H1 (cell line): ENCODE measurements at regions not wholly inside any gene's neighbourhood (a gene's known extent, or its start where the extent isn't known, plus 50 kb on each side); places are given as distances from the start of the nearest gene placed in this dataset.

Source experiments
- CTCF ChIA-PET: fragments of 300-600 bp; sonication (Branson Sonifier 250); formaldehyde crosslinking; loops from one replicate; lab custom pipeline; 2021; ENCODE audit not compliant: partially characterized antibody; lab: Charles Lee
- POLR2A ChIA-PET: fragments of 300-600 bp; sonication (Branson Sonifier 250); formaldehyde crosslinking; loops from one replicate; lab custom pipeline; 2021; ENCODE audit warnings: inconsistent platforms; ENCODE audit not compliant: partially characterized antibody; lab: Charles Lee
- DNase-seq, 2 experiments: peaks; one replicate each; pipeline versions ENCODE4 v3.0.0 to v3.0.0-alpha.2; 2010 to 2022; ENCODE audit warnings: low spot score in 2 of 2, low read depth in 1 of 2, mixed read lengths in 1 of 2
- FAIRE-seq: peaks from 2 replicates; lab custom pipeline; 2011; peaks lifted over from hg19 to GRCh38; lab: Jason Lieb, UNC
- H2AFZ ChIP-seq: 2 replicates; pipeline ENCODE4 v1.8.1; 2012; ENCODE audit warnings: low read length, inconsistent platforms
- H2AK5ac ChIP-seq: 2 replicates; pipeline ENCODE4 v1.6.1; 2013; ENCODE audit warnings: low read depth, low read length
- H2BK120ac ChIP-seq: replicated peaks from 2 replicates; pipeline ENCODE3; 2013; ENCODE audit warnings: low read depth, low read length, inconsistent platforms
- H2BK12ac ChIP-seq: 2 replicates; pipeline ENCODE4 v1.6.1; 2013; ENCODE audit warnings: low read depth, low read length
- H2BK15ac ChIP-seq: 2 replicates; pipeline ENCODE4 v1.6.1; 2013; ENCODE audit warnings: low read length
- H2BK20ac ChIP-seq: 2 replicates; pipeline ENCODE4 v1.6.1; 2013; ENCODE audit warnings: low read length
- H2BK5ac ChIP-seq: 2 replicates; pipeline ENCODE4 v1.6.1; 2013; ENCODE audit warnings: low read depth, low read length
- H3K14ac ChIP-seq: 2 replicates; pipeline ENCODE4 v1.6.1; 2013; ENCODE audit warnings: inconsistent platforms; ENCODE audit not compliant: insufficient read length
- H3K18ac ChIP-seq: 2 replicates; pipeline ENCODE4 v1.6.1; 2013; ENCODE audit warnings: low read length; ENCODE audit errors: extremely low read depth
- H3K23ac ChIP-seq: 2 replicates; pipeline ENCODE4 v1.6.1; 2013; ENCODE audit warnings: inconsistent platforms; ENCODE audit not compliant: insufficient read length
- H3K23me2 ChIP-seq: 2 replicates; pipeline ENCODE4 v1.6.1; 2013; ENCODE audit warnings: low read depth, low read length
- H3K27ac ChIP-seq: 2 replicates; pipeline ENCODE4 v1.6.1; 2011; ENCODE audit warnings: low read depth, low read length, inconsistent platforms
- H3K27me3 ChIP-seq, 4 experiments: replicated peaks in 1 of 4; 1 replicate in 1 of 4; 2 replicates in 3 of 4; pipeline versions ENCODE4 v1.6.1 to v1.8.1; 2011 to 2013; ENCODE audit warnings: low read length in 3 of 4, mild to moderate bottlenecking in 3 of 4, inconsistent platforms in 2 of 4, mixed read lengths in 2 of 4, moderate library complexity in 1 of 4; ENCODE audit not compliant: control insufficient read depth in 3 of 4, insufficient read depth in 3 of 4; ENCODE audit errors: extremely low read depth in 1 of 4
- H3K36me3 ChIP-seq, 4 experiments: 2 replicates each; pipeline versions ENCODE4 v1.6.1 to v1.8.1; 2011 to 2013; ENCODE audit warnings: mild to moderate bottlenecking in 4 of 4, low read length in 3 of 4, moderate library complexity in 2 of 4, control low read depth in 1 of 4, inconsistent platforms in 1 of 4; ENCODE audit not compliant: insufficient read depth in 4 of 4, control insufficient read depth in 2 of 4
- H3K4ac ChIP-seq: replicated peaks from 2 replicates; pipeline ENCODE3; 2013; ENCODE audit warnings: low read length, low read depth, mixed read lengths, inconsistent platforms; ENCODE audit not compliant: insufficient read length
- H3K4me1 ChIP-seq, 4 experiments: replicated peaks in 1 of 4; 1 replicate in 1 of 4; 2 replicates in 3 of 4; pipeline versions ENCODE4 v1.6.1 to v1.8.1; 2011 to 2013; ENCODE audit warnings: low read length in 3 of 4, inconsistent platforms in 2 of 4, mixed read lengths in 1 of 4; ENCODE audit not compliant: insufficient read depth in 4 of 4, control insufficient read depth in 3 of 4
- H3K4me2 ChIP-seq, 2 experiments: 2 replicates each; pipeline versions ENCODE4 v1.6.1 to v1.8.1; 2011 to 2013; ENCODE audit warnings: low read depth in 2 of 2, low read length in 2 of 2, control low read depth in 1 of 2, inconsistent platforms in 1 of 2, mild to moderate bottlenecking in 1 of 2; ENCODE audit not compliant: insufficient read depth in 1 of 2
- H3K4me3 ChIP-seq, 4 experiments: fragments of 200-600, 300-600 bp in 1 of 4; sonication (generic), shearing (Covaris generic), sonication (Bioruptor Twin) in 1 of 4; 2 replicates each; pipeline versions ENCODE4 v1.5.1 to v1.8.1; 2011 to 2016; ENCODE audit warnings: low read length in 4 of 4, low read depth in 3 of 4, control low read depth in 2 of 4, inconsistent platforms in 2 of 4, mild to moderate bottlenecking in 2 of 4, mixed read lengths in 1 of 4, moderate library complexity in 1 of 4; ENCODE audit not compliant: insufficient read depth in 2 of 4; ENCODE audit errors: extremely low read depth in 1 of 4
- H3K56ac ChIP-seq: replicated peaks from 2 replicates; pipeline ENCODE3; 2013; ENCODE audit warnings: low read depth, mild to moderate bottlenecking, mixed read lengths, low read length, inconsistent platforms; ENCODE audit not compliant: insufficient read length
- H3K79me1 ChIP-seq: 2 replicates; pipeline ENCODE4 v1.6.1; 2013; ENCODE audit warnings: low read depth, low read length, control low read depth
- H3K79me2 ChIP-seq, 2 experiments: 2 replicates each; pipeline versions ENCODE4 v1.6.1 to v1.8.1; 2012 to 2013; ENCODE audit warnings: low read length in 2 of 2, mild to moderate bottlenecking in 2 of 2, inconsistent platforms in 1 of 2; ENCODE audit not compliant: insufficient read depth in 2 of 2, control insufficient read depth in 1 of 2
- H3K9ac ChIP-seq, 4 experiments: replicated peaks in 1 of 4; 1 replicate in 1 of 4; 2 replicates in 3 of 4; pipeline versions ENCODE4 v1.6.1 to v1.8.1; 2011 to 2013; ENCODE audit warnings: low read depth in 3 of 4, low read length in 3 of 4, control low read depth in 2 of 4, mild to moderate bottlenecking in 2 of 4, moderate library complexity in 2 of 4, inconsistent platforms in 1 of 4; ENCODE audit errors: extremely low read depth in 1 of 4
- H3K9me3 ChIP-seq, 2 experiments: 2 replicates each; pipeline versions ENCODE4 v1.6.1 to v1.8.1; 2012 to 2013; ENCODE audit warnings: mild to moderate bottlenecking in 2 of 2, moderate library complexity in 2 of 2, control low read depth in 1 of 2, inconsistent platforms in 1 of 2, low read depth in 1 of 2, low read length in 1 of 2, mixed read lengths in 1 of 2; ENCODE audit not compliant: insufficient read depth in 2 of 2
- H4K20me1 ChIP-seq, 2 experiments: replicated peaks in 1 of 2; 2 replicates each; pipeline versions ENCODE3 to v1.8.1; 2011 to 2013; ENCODE audit warnings: inconsistent platforms in 2 of 2, low read length in 2 of 2, mild to moderate bottlenecking in 1 of 2; ENCODE audit not compliant: insufficient read depth in 2 of 2, control insufficient read depth in 1 of 2
- H4K5ac ChIP-seq: 2 replicates; pipeline ENCODE4 v1.6.1; 2013; ENCODE audit warnings: low read length, low read depth, mixed read lengths, inconsistent platforms; ENCODE audit not compliant: insufficient read length
- H4K8ac ChIP-seq: 2 replicates; pipeline ENCODE4 v1.8.0; 2013; ENCODE audit warnings: mild to moderate bottlenecking, moderate library complexity, low read length, inconsistent platforms; ENCODE audit not compliant: insufficient read depth; ENCODE audit errors: extremely low read depth
- H4K91ac ChIP-seq: replicated peaks from 2 replicates; pipeline ENCODE3; 2013; ENCODE audit warnings: low read length, mixed read lengths, inconsistent platforms; ENCODE audit not compliant: insufficient read length
- JUN ChIP-seq: IDR thresholded peaks from 2 replicates; pipeline ENCODE4 v1.6.1; 2011; ENCODE audit warnings: low read depth, mild to moderate bottlenecking, improper control_type of control experiment, low read length
- WGBS, 2 experiments: shearing (Covaris generic) in 1 of 2; methylation state at CpG; one replicate each; pipeline versions ENCODE4 v1.1.6 to v1.1.7; 2013 to 2015; ENCODE audit warnings: low lambda C conversion rate in 2 of 2, mixed read lengths in 2 of 2, inconsistent platforms in 1 of 2, low coverage in 1 of 2, missing lambda C conversion rate in 1 of 2; ENCODE audit not compliant: insufficient replicate concordance in 2 of 2, insufficient coverage in 1 of 2, insufficient read length in 1 of 2; ENCODE audit errors: extremely low coverage in 1 of 2, missing lambda C conversion rate in 1 of 2; 5-methylcytosine and 5-hydroxymethylcytosine counted together

DNA sequence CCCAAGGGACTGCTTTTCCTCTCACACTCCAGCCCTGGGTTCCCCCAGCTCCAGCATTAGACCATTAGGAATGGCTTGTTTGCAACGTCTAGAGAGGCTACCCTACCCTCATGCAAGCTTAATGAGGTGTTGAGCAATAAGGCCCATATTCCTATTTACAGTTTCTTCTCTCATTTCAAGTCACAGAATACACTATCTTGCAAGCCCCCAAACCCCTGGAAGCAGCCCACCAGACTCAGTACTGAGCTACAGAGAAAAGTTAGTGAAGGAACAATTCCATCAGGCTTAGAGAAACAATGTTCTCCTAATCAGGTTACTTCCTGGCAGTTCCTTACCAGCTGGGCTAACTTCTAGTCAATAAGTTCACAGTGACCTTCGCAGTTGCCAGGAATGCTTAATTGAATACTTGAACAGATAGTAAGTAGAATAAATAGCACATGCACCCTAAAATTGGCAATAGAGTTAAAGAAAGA lies 606.5 kb upstream of the NOX3 start:
- H2BK120ac ChIP-seq = no peak overlapping the region
- no peak overlapping the region for H3K23ac ChIP-seq
- no peak overlapping the region for H3K9ac ChIP-seq
- no peak overlapping the region for H3K4me2 ChIP-seq
- no peak overlapping the region for H2BK20ac ChIP-seq
- H3K14ac ChIP-seq = no peak overlapping the region
- H3K18ac ChIP-seq = no peak overlapping the region
- no peaks in the 10 kb centered on the region for H3K79me2 ChIP-seq
- H3K4ac ChIP-seq = no peak overlapping the region
- H3K9me3 ChIP-seq = no peaks in the 10 kb centered on the region
- POLR2A ChIA-PET = no interaction called here
- H3K23me2 ChIP-seq = no peaks in the 10 kb centered on the region
- WGBS, 2 experiments = 88% methylated on average over 2 of the region's 2 CpGs; no CpG with 5 or more reads in 1 of the 2 experiments
- no peaks in the 10 kb centered on the region for H3K27me3 ChIP-seq
- H4K8ac ChIP-seq = no peak overlapping the region
- no peak overlapping the region for H2BK12ac ChIP-seq
- H2AK5ac ChIP-seq = no peak overlapping the region
- no peak for FAIRE-seq
- DNase-seq = no peak
- H3K4me3 ChIP-seq = no peak overlapping the region
- H4K5ac ChIP-seq = no peak overlapping the region
- H3K36me3 ChIP-seq = no peaks in the 10 kb centered on the region
- no peak overlapping the region for H4K91ac ChIP-seq
- no peak overlapping the region for H2BK5ac ChIP-seq
- no peak overlapping the region for H3K56ac ChIP-seq
- H2BK15ac ChIP-seq = no peak overlapping the region
- CTCF ChIA-PET = no interaction called here
- no peaks in the 10 kb centered on the region for H3K79me1 ChIP-seq
- H3K27ac ChIP-seq = no peak overlapping the region
- H3K4me1 ChIP-seq = no peaks in the 10 kb centered on the region
- no peaks in the 10 kb centered on the region for H4K20me1 ChIP-seq
- H2AFZ ChIP-seq = no peak overlapping the region
- no peak for TF ChIP-seq JUN
